Muscle of back (tissue), 3 donors: ENCODE measurements at regions not wholly inside any gene's neighbourhood (a gene's known extent, or its start where the extent isn't known, plus 50 kb on each side); places are given as distances from the start of the nearest gene placed in this dataset.

ENCODE experiments used
- DNase-seq, 3 donors: peaks; one replicate each; pipeline versions ENCODE4 v3.0.0 to v3.0.0-alpha.2; 2013

DNA sequence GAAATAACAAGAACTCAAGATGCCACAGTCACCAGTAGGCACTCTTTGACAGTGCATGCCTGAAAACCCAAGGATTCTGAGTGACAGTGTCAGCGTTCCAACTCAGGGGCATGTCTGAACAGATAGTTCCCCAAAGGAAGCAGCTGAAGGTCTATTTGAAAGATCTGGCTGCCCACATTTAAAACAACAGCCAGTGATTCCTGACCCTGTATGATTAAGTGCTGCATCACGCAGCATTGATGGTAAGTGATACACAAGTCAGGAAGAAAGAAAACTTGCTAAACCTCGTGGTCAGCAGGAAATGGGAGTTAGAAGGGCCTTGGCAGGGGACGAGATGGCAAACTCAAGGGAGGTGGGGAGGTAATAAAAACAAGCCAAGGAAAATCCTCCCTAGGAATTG lies 1013.1 kb downstream of the TYW1 start:
- no peak for DNase-seq

DNA sequence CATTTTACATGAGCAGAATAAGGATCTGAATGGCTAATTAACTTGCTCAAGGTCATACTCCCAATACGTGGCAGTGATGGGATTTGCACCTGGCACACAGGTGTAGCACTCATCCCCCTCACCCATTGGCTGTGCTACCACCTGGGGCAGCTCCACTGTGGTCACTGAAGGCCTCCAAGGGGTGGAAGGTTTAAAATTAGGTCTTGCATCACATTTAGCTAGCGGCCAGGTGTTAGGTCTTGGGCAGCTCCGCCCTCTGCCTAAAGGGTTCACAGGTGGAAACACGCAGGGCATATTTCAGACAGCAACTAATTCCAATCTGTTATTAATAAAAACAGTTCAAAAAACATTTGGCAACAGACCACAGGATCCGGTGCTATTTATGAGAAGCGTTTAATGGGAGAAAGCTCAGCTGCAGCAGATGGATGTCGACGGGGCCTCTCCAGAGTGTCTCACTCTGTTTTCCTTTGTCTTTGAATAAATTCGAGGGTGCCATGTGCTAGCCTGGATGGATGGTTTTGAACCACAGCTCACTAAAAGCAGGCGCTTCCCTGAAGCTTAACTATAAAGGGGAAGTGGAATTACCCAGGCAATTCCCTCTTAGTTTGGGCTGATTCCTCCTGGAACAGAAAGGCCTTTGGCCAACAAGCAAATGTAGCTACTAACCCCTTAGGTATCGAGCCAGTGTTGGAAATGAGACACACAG lies 1017.6 kb downstream of the TYW1 start:
- no peak for DNase-seq

DNA sequence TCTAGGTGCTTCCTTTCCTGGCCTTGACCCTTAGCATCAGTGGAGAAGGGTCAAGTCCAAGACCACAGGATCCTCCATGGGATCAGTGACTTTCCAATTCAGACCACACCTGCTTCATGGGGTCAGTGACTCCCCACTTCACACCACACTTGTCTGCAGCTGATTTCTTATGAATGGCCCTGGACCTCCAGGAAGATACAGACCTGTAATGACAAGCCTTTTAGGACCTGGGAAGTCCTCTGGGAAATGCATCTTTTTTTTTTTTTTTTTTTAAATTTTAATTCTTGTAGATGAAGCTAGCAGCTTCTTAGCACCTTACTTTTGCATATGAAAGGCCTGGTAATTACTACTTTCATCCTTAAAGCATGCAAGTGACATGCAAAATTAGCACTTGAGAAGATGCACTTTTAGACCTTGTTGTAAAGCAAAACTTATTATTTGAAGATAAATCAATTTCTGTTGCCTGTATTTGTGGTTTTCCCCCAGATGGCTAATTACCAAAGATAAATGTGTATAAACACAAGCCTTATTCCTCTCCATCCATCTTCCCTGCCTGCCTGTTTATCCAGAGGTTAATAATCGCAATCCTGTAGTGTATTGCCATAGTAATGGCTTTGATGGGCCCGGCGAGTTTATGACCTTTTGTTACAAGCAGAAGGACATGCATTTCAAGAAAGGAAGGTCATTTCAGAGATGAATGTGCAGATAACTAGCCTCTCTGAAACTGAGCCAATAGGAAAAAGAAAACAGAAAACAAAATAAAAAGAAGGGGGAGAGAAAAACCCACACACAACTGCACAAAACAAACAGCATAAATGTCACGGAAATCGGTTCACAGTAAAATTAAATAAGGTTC lies 1018.7 kb downstream of the TYW1 start:
- no peak for DNase-seq

DNA sequence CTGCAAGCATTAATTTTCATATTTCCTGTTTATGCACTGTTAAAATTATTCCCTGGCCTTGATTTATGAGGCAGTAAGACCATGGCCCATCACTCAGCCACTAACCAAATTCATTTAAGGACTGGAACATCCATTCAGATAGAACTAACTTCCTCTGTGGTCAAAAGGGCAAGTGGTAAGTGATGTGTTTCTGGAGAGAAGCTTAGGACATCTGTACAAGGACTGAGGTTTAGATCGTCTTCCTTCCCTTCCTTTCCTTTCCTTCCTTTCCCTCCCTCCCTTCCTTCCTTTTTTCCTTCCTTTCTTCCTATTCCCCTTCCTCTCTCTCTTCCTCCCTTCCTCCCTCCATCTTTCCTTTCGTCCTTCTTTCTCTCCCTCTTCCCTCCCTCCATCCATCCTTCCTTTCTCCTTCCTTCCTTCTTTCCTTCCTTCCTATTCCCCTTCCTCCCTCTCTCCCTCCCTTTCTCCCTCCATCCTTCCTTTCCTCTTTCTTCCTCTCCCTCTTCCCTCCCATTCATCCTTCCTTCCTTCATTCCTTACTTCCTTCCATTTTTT lies 1019.4 kb downstream of the TYW1 start:
- DNase-seq, result no peak

DNA sequence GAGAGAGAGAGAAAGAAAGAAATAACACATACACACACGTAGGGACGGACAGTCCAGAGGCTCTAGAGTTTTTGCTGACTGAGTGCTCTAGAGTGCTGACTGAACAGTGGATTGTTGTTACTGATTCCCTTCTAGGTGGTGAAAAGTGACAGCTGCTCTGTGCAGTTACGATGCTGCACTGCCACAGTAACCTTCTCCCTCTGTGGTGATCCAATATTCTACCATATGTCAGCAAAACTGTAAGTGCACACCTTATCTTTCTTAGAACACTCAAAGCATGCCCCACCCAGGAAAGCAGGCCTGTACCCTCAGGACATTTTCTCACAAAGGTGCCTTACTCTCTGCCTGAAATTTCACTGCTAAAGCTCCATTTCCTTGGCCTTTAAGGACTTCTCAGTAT lies 1023.5 kb downstream of the TYW1 start:
- no peak for DNase-seq

DNA sequence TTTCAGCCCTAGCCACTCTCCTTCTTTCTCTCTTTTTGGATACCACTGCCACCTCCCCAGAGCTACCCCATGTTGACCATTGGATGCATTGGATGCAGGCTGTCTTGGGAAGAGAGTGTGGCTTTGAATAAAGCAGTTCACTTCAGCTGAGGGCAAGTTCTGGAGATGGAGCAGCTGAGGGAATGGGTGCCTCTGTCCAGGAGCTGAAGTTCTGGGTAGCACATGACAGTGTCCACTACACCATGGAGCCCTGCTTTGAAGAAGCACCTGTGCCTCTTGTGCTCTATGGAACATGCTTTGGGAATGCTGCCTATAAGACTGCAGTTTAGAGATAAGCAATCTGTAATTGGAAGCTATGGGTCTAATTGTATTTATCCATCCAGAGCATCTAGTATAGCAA lies 1028.7 kb downstream of the TYW1 start:
- DNase-seq, result no peak

DNA sequence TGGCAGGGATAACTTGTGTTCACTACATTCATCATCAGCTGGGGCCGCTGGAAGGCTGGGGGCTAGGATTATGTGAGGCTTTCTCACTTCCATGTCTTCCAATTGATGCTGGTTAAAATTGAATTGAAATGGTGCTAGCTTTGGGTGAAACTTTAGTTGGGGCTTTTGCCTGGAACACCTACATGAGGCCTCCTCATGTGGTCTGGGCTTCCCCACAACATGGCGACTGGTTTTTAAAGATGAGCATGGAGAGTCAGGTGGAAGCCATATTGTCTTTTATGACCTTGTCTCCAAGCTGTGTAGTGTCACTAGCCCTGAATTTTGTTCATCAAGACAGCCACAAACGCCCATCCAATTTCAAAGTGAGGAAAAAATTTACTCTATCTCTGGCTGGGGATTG lies 1033.9 kb downstream of the TYW1 start:
- no peak for DNase-seq

DNA sequence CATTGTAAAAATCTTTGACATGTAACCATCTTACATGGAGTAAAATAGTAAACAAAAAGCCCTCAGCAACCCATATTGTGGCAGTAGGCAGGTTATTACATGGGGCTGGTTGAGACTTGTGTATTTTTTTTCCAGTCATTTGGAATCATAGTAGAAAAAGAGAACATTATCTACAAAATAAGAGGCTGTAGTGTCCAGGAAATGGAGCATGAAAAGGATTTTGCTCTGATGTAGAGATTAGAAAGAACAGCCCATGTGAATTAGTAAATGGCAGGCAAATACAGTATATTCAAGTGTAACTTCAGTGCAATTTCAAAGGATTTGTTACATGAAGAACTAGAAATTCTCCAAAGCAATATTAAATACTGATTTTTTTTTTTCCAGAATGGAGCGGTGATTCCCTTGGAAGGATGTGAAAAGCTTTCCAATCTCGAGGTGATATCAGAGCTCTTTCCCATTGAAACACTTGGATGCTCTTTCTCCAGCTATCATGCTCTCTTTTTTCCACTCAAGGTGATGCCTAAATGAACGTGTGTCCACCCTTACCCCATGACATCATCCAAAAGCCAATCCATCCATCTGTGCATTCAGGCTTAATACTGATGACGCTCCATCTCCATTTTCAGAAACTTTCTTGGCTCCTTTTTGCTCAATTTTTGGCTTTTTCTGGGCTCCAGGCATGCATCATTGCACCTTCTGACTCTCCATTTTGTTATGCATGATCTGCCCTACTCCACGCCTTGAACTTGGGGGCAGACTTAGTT lies 1034.7 kb downstream of the TYW1 start:
- DNase-seq, result no peak

DNA sequence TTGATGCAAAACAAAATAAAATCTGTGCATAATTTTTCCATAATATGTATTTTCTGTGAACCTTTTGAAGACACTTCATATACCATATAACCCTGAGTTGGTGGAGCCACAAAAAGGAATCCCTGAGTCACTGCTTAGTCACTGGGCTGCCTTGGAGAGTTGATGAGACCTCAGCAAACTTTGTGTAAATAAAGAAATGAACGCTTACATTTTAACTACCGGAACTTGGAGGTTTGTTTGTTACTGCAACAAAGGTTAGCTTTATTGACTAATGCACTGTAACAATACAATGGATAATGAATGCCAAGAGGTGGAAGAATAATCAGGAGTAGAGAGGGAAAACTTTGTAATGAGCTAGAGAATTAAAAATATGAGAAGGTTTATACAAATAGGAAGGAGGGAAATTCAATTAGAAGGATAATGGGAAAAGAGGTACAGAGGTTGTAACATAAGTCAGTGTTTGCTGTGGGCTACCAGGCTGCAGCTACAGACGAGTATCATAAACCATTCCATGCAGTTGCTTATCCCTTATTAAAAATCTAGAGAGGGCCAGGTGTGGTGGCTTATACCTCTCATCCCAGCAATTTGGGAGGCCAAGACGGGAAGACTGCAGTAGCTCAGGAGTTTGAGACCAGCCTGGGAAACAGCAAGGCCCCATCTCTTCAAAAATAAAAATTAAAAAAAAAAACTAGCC lies 1042.1 kb downstream of the TYW1 start:
- peak in 1 of 3 donors; percentile 39 for DNase-seq

DNA sequence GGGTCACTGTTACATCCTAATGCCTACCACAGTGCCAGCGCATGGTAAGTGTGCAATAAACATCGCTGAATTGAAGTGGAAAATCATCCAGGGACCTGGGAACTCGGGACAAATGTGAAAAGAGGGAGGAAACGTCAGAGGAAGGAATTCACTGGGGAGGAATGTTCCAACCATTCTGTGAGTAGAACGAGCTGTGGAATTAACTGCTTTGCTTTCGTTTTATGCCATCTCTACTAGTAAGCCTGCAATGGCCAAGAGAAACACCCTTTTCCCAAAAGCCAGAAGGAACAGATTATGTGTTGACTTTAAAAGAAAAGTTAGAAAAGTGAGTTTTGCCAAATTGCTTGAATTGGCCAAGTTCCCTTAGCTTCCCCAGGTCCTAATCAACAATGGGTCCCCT lies 1044.9 kb downstream of the TYW1 start:
- DNase-seq, result no peak

DNA sequence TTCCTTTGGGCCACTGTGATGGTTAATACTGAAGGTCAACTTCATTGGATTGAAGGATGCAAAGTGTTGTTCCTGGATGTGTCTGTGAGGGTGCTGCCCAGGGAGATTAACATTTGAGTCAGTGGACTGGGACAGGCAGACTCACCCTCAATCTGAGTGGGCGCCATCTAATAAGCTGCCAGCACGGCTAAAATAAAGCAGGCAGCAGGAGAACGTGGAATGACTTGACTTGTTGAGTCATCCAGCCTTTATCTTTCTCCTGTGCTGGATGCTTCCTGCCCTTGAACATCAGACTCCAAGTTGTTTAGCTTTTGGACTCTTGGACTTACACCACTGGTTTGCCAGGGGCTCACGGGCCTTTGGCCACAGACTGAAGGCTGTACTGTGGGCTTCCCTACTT lies 1046.9 kb downstream of the TYW1 start:
- DNase-seq, result no peak

DNA sequence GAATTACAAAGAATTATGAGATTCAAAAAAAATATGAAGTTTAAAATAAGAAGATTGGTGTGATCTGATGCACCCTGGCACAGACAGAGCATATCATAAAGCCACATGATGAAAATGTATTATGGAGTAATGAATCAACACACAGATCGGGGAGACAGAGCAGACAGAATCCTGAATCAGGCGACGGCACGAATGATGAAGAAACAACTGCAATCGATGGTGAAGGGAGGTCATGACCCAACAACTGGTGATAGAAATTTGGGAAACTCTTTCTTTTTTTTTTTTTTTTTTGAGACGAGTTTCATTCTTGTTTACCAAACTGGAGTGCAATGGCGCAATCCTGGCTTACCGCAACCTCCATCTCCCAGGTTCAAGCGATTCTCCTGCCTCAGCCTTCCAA lies 1054.0 kb downstream of the TYW1 start:
- no peak for DNase-seq

DNA sequence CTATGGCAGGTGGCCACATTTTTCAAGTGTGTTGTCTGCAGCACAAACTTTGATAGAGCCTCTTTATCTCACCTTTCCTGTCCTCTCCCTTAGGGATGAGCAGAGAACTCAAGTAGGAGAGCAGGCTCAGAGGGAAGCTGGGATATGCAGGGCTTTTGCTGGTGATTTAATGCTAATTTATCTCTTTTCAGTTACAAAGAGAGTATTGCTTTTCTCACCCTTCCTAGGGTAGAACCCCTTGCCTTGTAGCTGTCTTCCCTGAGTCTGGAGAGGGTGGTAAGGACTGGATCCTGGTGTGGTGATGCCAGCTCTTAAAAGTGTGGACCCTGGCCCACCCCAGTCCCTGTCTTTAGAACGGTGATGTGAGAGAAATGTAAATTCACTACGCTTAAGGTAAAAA lies 1061.4 kb downstream of the TYW1 start:
- DNase-seq, result no peak

DNA sequence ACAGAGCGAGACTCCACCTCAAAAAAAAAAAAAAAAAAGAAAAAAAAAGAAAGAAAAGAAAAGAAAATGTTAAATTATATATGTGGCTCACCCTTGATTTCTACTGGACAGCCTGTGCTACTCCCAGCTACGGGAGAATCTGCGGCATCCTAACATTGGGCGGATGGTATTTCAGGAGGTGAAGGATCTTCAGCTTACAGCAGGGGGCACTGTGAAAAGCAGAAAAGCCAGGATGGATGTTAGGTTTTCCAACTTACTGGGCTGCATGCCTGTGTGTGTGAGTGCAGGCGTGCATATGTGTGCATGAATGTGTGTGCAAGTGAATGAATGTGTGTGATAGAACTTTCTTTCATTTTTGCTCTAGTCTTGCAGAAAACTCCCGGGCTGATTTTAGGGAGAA lies 1066.5 kb downstream of the TYW1 start:
- DNase-seq, result peak in 2 of 3 donors; percentile 7 to 16

DNA sequence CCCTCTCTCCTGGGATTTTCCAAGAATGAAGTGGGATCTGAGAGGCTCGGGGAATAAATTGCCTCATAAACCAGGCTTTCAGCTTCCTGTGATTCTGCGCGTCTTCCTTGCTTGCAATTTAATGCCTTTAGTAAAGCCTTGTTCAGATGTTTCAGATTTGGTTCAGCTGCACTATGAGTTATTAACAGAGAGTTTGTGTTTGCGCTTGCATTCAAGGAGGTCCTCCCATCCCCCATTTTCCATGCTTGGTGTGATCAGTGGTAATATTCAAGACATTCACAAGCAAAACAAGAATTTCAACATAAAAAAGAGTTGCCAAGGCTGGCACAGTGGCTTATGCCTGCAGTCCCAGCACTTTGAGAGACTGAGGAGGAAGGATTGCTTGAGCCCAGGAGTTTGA lies 1068.9 kb downstream of the TYW1 start:
- peak in 1 of 3 donors; percentile 22 for DNase-seq

DNA sequence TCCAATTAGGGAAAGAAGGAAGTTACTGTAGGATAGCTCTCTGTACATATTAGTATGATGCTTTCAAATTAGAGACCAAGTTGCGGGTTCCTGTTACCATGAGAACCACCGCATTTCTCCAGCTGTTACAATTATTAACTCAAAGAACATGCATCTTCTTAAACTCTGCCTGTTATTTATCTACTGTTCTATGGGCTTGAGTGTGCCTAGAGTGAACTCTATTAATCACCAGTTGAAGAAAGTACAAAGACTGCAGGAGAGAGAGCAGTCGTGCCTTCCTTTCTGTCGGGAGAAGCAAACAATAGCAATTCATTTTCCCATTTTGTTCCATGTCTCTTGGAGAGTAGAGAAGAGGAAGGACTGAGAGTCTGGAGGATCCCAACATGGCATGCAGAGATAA lies 1071.2 kb downstream of the TYW1 start:
- no peak for DNase-seq

DNA sequence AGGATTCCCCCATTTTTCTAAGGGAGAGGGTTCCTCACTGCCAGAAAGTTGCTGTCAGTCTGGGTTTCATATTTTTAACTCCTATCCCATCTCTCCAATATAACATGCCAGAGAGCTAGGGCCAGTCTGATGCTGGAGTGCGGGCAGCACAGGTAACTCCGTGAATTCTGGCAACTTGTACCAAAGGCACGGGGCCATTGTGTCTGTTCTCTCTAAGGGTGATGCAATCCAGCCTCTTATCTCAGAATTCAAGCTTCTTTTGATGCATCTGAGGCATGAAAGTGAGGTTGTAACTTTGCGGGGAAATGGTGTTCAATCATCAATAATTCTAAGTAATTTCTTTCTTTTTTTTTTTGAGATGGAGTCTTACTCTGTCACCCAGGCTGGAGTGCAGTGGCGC lies 1074.4 kb downstream of the TYW1 start:
- DNase-seq, result no peak

DNA sequence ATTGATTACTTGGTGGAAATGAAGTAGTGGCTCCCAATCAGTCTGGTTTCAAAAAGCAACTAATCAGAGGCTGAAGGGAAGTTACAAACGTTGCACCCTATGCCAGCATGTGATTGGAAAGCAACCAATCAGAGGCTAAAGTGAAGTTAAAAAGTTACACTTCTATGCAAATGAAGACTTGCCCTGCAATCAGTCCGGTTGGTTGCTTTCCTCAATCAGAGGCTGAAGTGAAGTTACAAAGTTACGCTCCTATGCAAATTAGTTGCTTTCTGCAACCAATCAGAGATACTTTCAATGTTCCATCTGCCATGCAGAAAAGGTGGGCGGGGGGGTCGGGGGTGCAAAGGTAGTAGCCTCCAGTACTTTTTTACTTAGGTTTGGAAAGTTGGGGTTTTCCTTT lies 1077.1 kb downstream of the TYW1 start:
- DNase-seq, result no peak

DNA sequence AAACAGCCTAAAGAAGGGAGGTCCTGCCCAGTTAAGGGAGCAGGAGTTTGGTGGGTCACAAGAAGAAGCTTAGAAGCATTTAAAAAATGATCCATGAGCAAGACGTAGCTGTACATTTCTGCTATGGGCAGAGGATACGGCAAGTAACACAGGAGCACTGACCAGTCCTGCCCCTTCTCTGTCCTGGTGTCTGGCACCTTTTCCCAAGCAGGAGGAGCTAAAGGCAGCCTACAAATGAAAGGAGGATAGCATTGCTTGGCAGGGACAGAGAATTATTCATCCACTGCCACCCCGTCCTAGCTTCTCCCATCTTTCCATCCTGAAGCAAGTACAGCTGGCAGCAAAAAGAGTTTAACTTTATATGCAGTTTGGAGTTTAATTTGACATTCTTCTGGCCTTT lies 1077.6 kb downstream of the TYW1 start:
- no peak for DNase-seq

DNA sequence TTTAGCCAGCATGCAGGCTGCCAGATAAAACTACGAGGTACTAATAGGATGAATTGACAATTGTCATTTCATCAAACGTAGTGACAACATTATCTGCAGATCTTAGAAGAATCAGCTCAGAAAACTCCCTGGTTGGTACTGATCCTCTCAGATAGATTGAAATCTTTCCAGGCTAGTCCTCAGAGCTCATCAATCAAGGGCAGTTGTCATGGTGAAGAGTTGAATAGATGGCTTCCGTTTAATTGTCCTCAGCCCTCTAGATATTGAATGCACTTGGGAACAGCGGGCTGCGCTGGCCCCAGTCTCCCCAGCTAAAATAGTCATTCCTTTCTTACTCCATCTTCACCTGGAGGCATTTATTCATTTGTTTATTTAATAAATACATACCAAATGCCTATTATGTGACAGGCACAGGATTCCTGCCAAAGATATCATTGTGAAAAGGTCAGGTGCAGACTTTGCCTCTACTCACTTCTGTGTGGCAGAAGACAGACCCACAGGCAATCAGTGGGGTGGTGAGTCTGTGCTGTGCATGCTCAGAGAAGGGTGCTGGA lies 1081.6 kb downstream of the TYW1 start:
- no peak for DNase-seq
